ENCODE measurements at regions not wholly inside any gene's neighbourhood (a gene's known extent, or its start where the extent isn't known, plus 50 kb on each side); places are given as distances from the start of the nearest gene placed in this dataset.

GRCh38 chr20:12695937-12696336 is 312.8 kb upstream of the SPTLC3 start:
- DNase-seq = no peak
- Mint-ChIP-seq H3K27ac (no peak overlapping the region), H3K36me3 (ENCODE audit: low read depth) (no peaks in the 10 kb centered on the region), H3K9me3 (peaks cover 14% of the 10 kb centered on the region), H3K4me3 (no peak overlapping the region), H3K27me3 (no peaks in the 10 kb centered on the region), H3K4me1 (no peaks in the 10 kb centered on the region)
- POLR2A ChIA-PET = no interaction called here
- CTCF ChIA-PET = no interaction called here

DNA sequence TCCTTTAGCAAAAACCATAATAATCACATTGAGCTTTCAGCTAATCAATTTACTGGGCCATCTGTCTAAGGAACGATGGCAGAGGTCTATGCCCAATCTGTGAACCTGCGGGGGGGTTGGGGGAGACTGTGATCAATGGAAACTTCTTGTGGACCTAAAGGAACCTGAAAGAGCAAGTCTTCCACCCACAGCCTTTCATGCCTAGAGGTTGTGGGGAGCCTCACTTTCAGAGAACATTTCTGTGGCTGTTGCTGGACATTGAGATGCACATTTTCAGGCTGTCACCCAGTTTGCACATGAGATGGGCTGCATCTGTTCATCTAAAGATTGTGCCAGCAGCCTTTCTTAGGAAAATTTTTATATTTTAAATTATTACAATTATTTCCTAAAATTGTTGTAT is 310.0 kb upstream of the SPTLC3 start:
- no peak for DNase-seq
- Mint-ChIP-seq H3K4me1 (no peaks in the 10 kb centered on the region), H3K4me3 (no peak overlapping the region), H3K9me3 (peaks cover 10% of the 10 kb centered on the region), H3K27ac (no peak overlapping the region), H3K27me3 (no peaks in the 10 kb centered on the region), H3K36me3 (ENCODE audit: low read depth) (no peaks in the 10 kb centered on the region)
- POLR2A ChIA-PET = no interaction called here
- CTCF ChIA-PET = no interaction called here

- no peaks in the 10 kb centered on the region for H3K27me3 Mint-ChIP-seq
- no peaks in the 10 kb centered on the region for H3K4me1 Mint-ChIP-seq
- H3K4me3 Mint-ChIP-seq = no peak overlapping the region
- no peak overlapping the region for H3K27ac Mint-ChIP-seq
- ChIA-PET CTCF (no interaction called here), POLR2A (no interaction called here)
- H3K9me3 Mint-ChIP-seq = peaks cover 10% of the 10 kb centered on the region
- no peaks in the 10 kb centered on the region for H3K36me3 Mint-ChIP-seq (ENCODE audit: low read depth)
- no peak for DNase-seq
Observed at GRCh38 chr20:12699374-12700228, 309.2 kb upstream of the SPTLC3 start.

- POLR2A ChIA-PET = no interaction called here
- no peak overlapping the region for H3K27ac Mint-ChIP-seq
- CTCF ChIA-PET = interaction anchor here (0.8 kb wide), 1 partner anchor 19 kb away, joined by 3 read pairs; no protein-coding TSS in a partner anchor
- no peaks in the 10 kb centered on the region for H3K27me3 Mint-ChIP-seq
- H3K4me3 Mint-ChIP-seq = no peak overlapping the region
- H3K9me3 Mint-ChIP-seq = peaks cover 10% of the 10 kb centered on the region
- no peak for DNase-seq
- H3K36me3 Mint-ChIP-seq (ENCODE audit: low read depth) = no peaks in the 10 kb centered on the region
- H3K4me1 Mint-ChIP-seq = no peaks in the 10 kb centered on the region
Observed at GRCh38 chr20:12700701-12701100, 308.1 kb upstream of the SPTLC3 start.

- Mint-ChIP-seq H3K36me3 (ENCODE audit: low read depth) (no peaks in the 10 kb centered on the region), H3K27me3 (no peaks in the 10 kb centered on the region), H3K27ac (no peak overlapping the region), H3K4me1 (no peaks in the 10 kb centered on the region), H3K9me3 (peaks cover 7% of the 10 kb centered on the region), H3K4me3 (no peak overlapping the region)
- CTCF ChIA-PET = no interaction called here
- DNase-seq = no peak
- POLR2A ChIA-PET = no interaction called here
Observed at GRCh38 chr20:12702312-12702711, 306.5 kb upstream of the SPTLC3 start.

DNA sequence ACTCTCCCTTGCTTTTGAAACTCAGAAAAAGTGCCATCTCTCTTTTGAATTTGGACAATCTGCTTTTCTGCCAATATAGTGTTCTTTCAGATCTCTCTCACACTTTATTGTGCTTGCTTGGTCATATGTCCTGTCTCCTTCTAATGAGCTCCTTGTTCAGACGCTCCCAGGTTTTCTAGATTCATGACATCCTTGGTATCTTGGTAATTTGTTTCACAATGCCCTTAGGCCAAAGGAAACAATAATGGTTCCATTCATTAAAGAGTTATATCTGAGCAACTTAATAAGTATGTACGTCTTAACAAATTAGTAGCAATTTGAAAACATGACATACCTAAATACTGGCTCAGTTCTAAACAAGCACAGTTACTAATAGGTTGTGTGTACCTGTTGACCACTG is 293.4 kb upstream of the SPTLC3 start:
- H3K36me3 Mint-ChIP-seq (ENCODE audit: low read depth) = no peaks in the 10 kb centered on the region
- POLR2A ChIA-PET = no interaction called here
- H3K27me3 Mint-ChIP-seq = no peaks in the 10 kb centered on the region
- CTCF ChIA-PET = no interaction called here
- no peak overlapping the region for H3K27ac Mint-ChIP-seq
- H3K9me3 Mint-ChIP-seq = peaks cover 11% of the 10 kb centered on the region
- H3K4me3 Mint-ChIP-seq = no peak overlapping the region
- no peak for DNase-seq
- no peaks in the 10 kb centered on the region for H3K4me1 Mint-ChIP-seq

GRCh38 chr20:12715991-12716680 is 292.6 kb upstream of the SPTLC3 start:
- CTCF ChIA-PET = no interaction called here
- no peak for DNase-seq
- Mint-ChIP-seq H3K4me3 (no peak overlapping the region), H3K27ac (no peak overlapping the region), H3K4me1 (no peaks in the 10 kb centered on the region), H3K9me3 (peaks cover 11% of the 10 kb centered on the region), H3K27me3 (no peaks in the 10 kb centered on the region), H3K36me3 (ENCODE audit: low read depth) (no peaks in the 10 kb centered on the region)
- POLR2A ChIA-PET = no interaction called here

- ChIA-PET CTCF (no interaction called here), POLR2A (no interaction called here)
- H3K27me3 Mint-ChIP-seq = no peaks in the 10 kb centered on the region
- H3K9me3 Mint-ChIP-seq = peaks cover 11% of the 10 kb centered on the region
- H3K36me3 Mint-ChIP-seq (ENCODE audit: low read depth) = no peaks in the 10 kb centered on the region
- H3K4me1 Mint-ChIP-seq = no peaks in the 10 kb centered on the region
- no peak overlapping the region for H3K27ac Mint-ChIP-seq
- H3K4me3 Mint-ChIP-seq = no peak overlapping the region
- DNase-seq = no peak
Observed at GRCh38 chr20:12717061-12717460, 291.7 kb upstream of the SPTLC3 start.

GRCh38 chr20:12718619-12719018 is 290.2 kb upstream of the SPTLC3 start:
- ChIA-PET POLR2A (no interaction called here), CTCF (no interaction called here)
- Mint-ChIP-seq H3K4me3 (no peak overlapping the region), H3K27me3 (no peaks in the 10 kb centered on the region), H3K4me1 (no peaks in the 10 kb centered on the region), H3K9me3 (peaks cover 14% of the 10 kb centered on the region), H3K27ac (no peak overlapping the region), H3K36me3 (ENCODE audit: low read depth) (no peaks in the 10 kb centered on the region)
- DNase-seq = no peak

DNA sequence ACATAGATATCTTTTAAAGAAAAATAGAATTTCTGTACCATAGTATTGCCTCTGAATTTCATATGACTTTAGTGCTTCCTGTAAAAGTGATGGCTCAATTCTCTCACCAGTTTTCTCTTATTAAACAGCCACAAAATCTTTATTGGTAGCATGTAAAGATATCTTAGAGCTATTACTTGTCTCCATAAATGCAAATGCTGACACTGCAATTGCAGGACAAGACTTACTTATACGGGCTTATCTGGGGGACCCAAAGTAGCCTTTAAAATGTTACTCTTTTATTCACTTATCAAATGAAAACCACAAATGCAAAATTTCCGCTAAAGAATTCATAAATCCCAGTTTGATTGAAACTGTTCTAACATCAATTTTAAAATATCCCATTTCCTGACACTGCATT is 287.1 kb upstream of the SPTLC3 start:
- H3K27ac Mint-ChIP-seq = no peak overlapping the region
- no peak for DNase-seq
- no peaks in the 10 kb centered on the region for H3K27me3 Mint-ChIP-seq
- H3K4me1 Mint-ChIP-seq = no peaks in the 10 kb centered on the region
- CTCF ChIA-PET = no interaction called here
- H3K36me3 Mint-ChIP-seq (ENCODE audit: low read depth) = no peaks in the 10 kb centered on the region
- H3K4me3 Mint-ChIP-seq = no peak overlapping the region
- POLR2A ChIA-PET = no interaction called here
- H3K9me3 Mint-ChIP-seq = peaks cover 10% of the 10 kb centered on the region

- no peak for DNase-seq
- no peak overlapping the region for H3K4me3 Mint-ChIP-seq
- H3K4me1 Mint-ChIP-seq = no peaks in the 10 kb centered on the region
- POLR2A ChIA-PET = no interaction called here
- no peaks in the 10 kb centered on the region for H3K36me3 Mint-ChIP-seq (ENCODE audit: low read depth)
- H3K9me3 Mint-ChIP-seq = peaks cover 10% of the 10 kb centered on the region
- CTCF ChIA-PET = no interaction called here
- no peak overlapping the region for H3K27ac Mint-ChIP-seq
- no peaks in the 10 kb centered on the region for H3K27me3 Mint-ChIP-seq
Observed at GRCh38 chr20:12722091-12722490, 286.7 kb upstream of the SPTLC3 start.

- Mint-ChIP-seq H3K36me3 (ENCODE audit: low read depth) (no peaks in the 10 kb centered on the region), H3K9me3 (peaks cover 10% of the 10 kb centered on the region), H3K27me3 (no peaks in the 10 kb centered on the region), H3K4me1 (no peaks in the 10 kb centered on the region), H3K27ac (no peak overlapping the region), H3K4me3 (no peak overlapping the region)
- ChIA-PET POLR2A (no interaction called here), CTCF (no interaction called here)
- DNase-seq = no peak
Observed at GRCh38 chr20:12723811-12724210, 285.0 kb upstream of the SPTLC3 start.

DNA sequence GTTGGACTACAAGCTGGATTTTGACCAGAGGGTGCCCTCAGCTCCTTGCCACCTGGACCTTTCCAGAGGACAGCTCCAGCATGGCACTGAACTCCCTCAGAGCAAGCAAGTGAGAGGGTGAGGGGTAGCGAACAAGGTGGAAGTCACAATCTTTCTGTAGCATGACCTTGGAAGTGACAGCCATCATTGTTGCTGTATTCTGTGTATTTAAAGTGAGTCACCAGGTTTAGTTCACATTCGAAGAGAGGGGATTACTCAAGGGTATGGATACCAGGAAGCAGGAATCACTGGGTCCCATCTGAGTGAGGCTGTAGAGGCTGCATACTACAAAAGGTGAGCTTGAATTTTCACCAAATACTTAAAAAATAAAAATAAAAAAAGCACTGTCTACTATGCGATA is 280.0 kb upstream of the SPTLC3 start:
- no peaks in the 10 kb centered on the region for H3K27me3 Mint-ChIP-seq
- no peaks in the 10 kb centered on the region for H3K4me1 Mint-ChIP-seq
- H3K9me3 Mint-ChIP-seq = peaks cover 5% of the 10 kb centered on the region
- H3K36me3 Mint-ChIP-seq (ENCODE audit: low read depth) = no peaks in the 10 kb centered on the region
- H3K4me3 Mint-ChIP-seq = no peak overlapping the region
- ChIA-PET POLR2A (no interaction called here), CTCF (no interaction called here)
- DNase-seq = no peak
- no peak overlapping the region for H3K27ac Mint-ChIP-seq

- H3K27ac Mint-ChIP-seq = no peak overlapping the region
- POLR2A ChIA-PET = no interaction called here
- no peaks in the 10 kb centered on the region for H3K4me1 Mint-ChIP-seq
- H3K27me3 Mint-ChIP-seq = no peaks in the 10 kb centered on the region
- peaks cover 3% of the 10 kb centered on the region for H3K9me3 Mint-ChIP-seq
- no peak for DNase-seq
- no peak overlapping the region for H3K4me3 Mint-ChIP-seq
- CTCF ChIA-PET = no interaction called here
- no peaks in the 10 kb centered on the region for H3K36me3 Mint-ChIP-seq (ENCODE audit: low read depth)
Observed at GRCh38 chr20:12729326-12729725, 279.4 kb upstream of the SPTLC3 start.

All from activated CD4-positive, alpha-beta memory T cell treated with anti-CD3 and anti-CD28 coated beads, Interleukin-2, amount 10 ng/mL, durations not matched to agents 7 days and 5 days (primary cell).